H1 (cell line): ENCODE measurements at regions not wholly inside any gene's neighbourhood (a gene's known extent, or its start where the extent isn't known, plus 50 kb on each side); places are given as distances from the start of the nearest gene placed in this dataset.

Experiments
- CTCF ChIA-PET: fragments of 300-600 bp; sonication (Branson Sonifier 250); formaldehyde crosslinking; loops from one replicate; lab custom pipeline; 2021; ENCODE audit not compliant: partially characterized antibody; lab: Charles Lee
- POLR2A ChIA-PET: fragments of 300-600 bp; sonication (Branson Sonifier 250); formaldehyde crosslinking; loops from one replicate; lab custom pipeline; 2021; ENCODE audit warnings: inconsistent platforms; ENCODE audit not compliant: partially characterized antibody; lab: Charles Lee
- DNase-seq, 2 experiments: peaks; one replicate each; pipeline versions ENCODE4 v3.0.0 to v3.0.0-alpha.2; 2010 to 2022; ENCODE audit warnings: low spot score in 2 of 2, low read depth in 1 of 2, mixed read lengths in 1 of 2
- FAIRE-seq: peaks from 2 replicates; lab custom pipeline; 2011; peaks lifted over from hg19 to GRCh38; lab: Jason Lieb, UNC
- H2AFZ ChIP-seq: 2 replicates; pipeline ENCODE4 v1.8.1; 2012; ENCODE audit warnings: low read length, inconsistent platforms
- H2AK5ac ChIP-seq: 2 replicates; pipeline ENCODE4 v1.6.1; 2013; ENCODE audit warnings: low read depth, low read length
- H2BK120ac ChIP-seq: replicated peaks from 2 replicates; pipeline ENCODE3; 2013; ENCODE audit warnings: low read depth, low read length, inconsistent platforms
- H2BK12ac ChIP-seq: 2 replicates; pipeline ENCODE4 v1.6.1; 2013; ENCODE audit warnings: low read depth, low read length
- H2BK15ac ChIP-seq: 2 replicates; pipeline ENCODE4 v1.6.1; 2013; ENCODE audit warnings: low read length
- H2BK20ac ChIP-seq: 2 replicates; pipeline ENCODE4 v1.6.1; 2013; ENCODE audit warnings: low read length
- H2BK5ac ChIP-seq: 2 replicates; pipeline ENCODE4 v1.6.1; 2013; ENCODE audit warnings: low read depth, low read length
- H3K14ac ChIP-seq: 2 replicates; pipeline ENCODE4 v1.6.1; 2013; ENCODE audit warnings: inconsistent platforms; ENCODE audit not compliant: insufficient read length
- H3K18ac ChIP-seq: 2 replicates; pipeline ENCODE4 v1.6.1; 2013; ENCODE audit warnings: low read length; ENCODE audit errors: extremely low read depth
- H3K23ac ChIP-seq: 2 replicates; pipeline ENCODE4 v1.6.1; 2013; ENCODE audit warnings: inconsistent platforms; ENCODE audit not compliant: insufficient read length
- H3K23me2 ChIP-seq: 2 replicates; pipeline ENCODE4 v1.6.1; 2013; ENCODE audit warnings: low read depth, low read length
- H3K27ac ChIP-seq: 2 replicates; pipeline ENCODE4 v1.6.1; 2011; ENCODE audit warnings: low read depth, low read length, inconsistent platforms
- H3K27me3 ChIP-seq, 4 experiments: replicated peaks in 1 of 4; 1 replicate in 1 of 4; 2 replicates in 3 of 4; pipeline versions ENCODE4 v1.6.1 to v1.8.1; 2011 to 2013; ENCODE audit warnings: low read length in 3 of 4, mild to moderate bottlenecking in 3 of 4, inconsistent platforms in 2 of 4, mixed read lengths in 2 of 4, moderate library complexity in 1 of 4; ENCODE audit not compliant: control insufficient read depth in 3 of 4, insufficient read depth in 3 of 4; ENCODE audit errors: extremely low read depth in 1 of 4
- H3K36me3 ChIP-seq, 4 experiments: 2 replicates each; pipeline versions ENCODE4 v1.6.1 to v1.8.1; 2011 to 2013; ENCODE audit warnings: mild to moderate bottlenecking in 4 of 4, low read length in 3 of 4, moderate library complexity in 2 of 4, control low read depth in 1 of 4, inconsistent platforms in 1 of 4; ENCODE audit not compliant: insufficient read depth in 4 of 4, control insufficient read depth in 2 of 4
- H3K4ac ChIP-seq: replicated peaks from 2 replicates; pipeline ENCODE3; 2013; ENCODE audit warnings: low read length, low read depth, mixed read lengths, inconsistent platforms; ENCODE audit not compliant: insufficient read length
- H3K4me1 ChIP-seq, 4 experiments: replicated peaks in 1 of 4; 1 replicate in 1 of 4; 2 replicates in 3 of 4; pipeline versions ENCODE4 v1.6.1 to v1.8.1; 2011 to 2013; ENCODE audit warnings: low read length in 3 of 4, inconsistent platforms in 2 of 4, mixed read lengths in 1 of 4; ENCODE audit not compliant: insufficient read depth in 4 of 4, control insufficient read depth in 3 of 4
- H3K4me2 ChIP-seq, 2 experiments: 2 replicates each; pipeline versions ENCODE4 v1.6.1 to v1.8.1; 2011 to 2013; ENCODE audit warnings: low read depth in 2 of 2, low read length in 2 of 2, control low read depth in 1 of 2, inconsistent platforms in 1 of 2, mild to moderate bottlenecking in 1 of 2; ENCODE audit not compliant: insufficient read depth in 1 of 2
- H3K4me3 ChIP-seq, 4 experiments: fragments of 200-600, 300-600 bp in 1 of 4; sonication (generic), shearing (Covaris generic), sonication (Bioruptor Twin) in 1 of 4; 2 replicates each; pipeline versions ENCODE4 v1.5.1 to v1.8.1; 2011 to 2016; ENCODE audit warnings: low read length in 4 of 4, low read depth in 3 of 4, control low read depth in 2 of 4, inconsistent platforms in 2 of 4, mild to moderate bottlenecking in 2 of 4, mixed read lengths in 1 of 4, moderate library complexity in 1 of 4; ENCODE audit not compliant: insufficient read depth in 2 of 4; ENCODE audit errors: extremely low read depth in 1 of 4
- H3K56ac ChIP-seq: replicated peaks from 2 replicates; pipeline ENCODE3; 2013; ENCODE audit warnings: low read depth, mild to moderate bottlenecking, mixed read lengths, low read length, inconsistent platforms; ENCODE audit not compliant: insufficient read length
- H3K79me1 ChIP-seq: 2 replicates; pipeline ENCODE4 v1.6.1; 2013; ENCODE audit warnings: low read depth, low read length, control low read depth
- H3K79me2 ChIP-seq, 2 experiments: 2 replicates each; pipeline versions ENCODE4 v1.6.1 to v1.8.1; 2012 to 2013; ENCODE audit warnings: low read length in 2 of 2, mild to moderate bottlenecking in 2 of 2, inconsistent platforms in 1 of 2; ENCODE audit not compliant: insufficient read depth in 2 of 2, control insufficient read depth in 1 of 2
- H3K9ac ChIP-seq, 4 experiments: replicated peaks in 1 of 4; 1 replicate in 1 of 4; 2 replicates in 3 of 4; pipeline versions ENCODE4 v1.6.1 to v1.8.1; 2011 to 2013; ENCODE audit warnings: low read depth in 3 of 4, low read length in 3 of 4, control low read depth in 2 of 4, mild to moderate bottlenecking in 2 of 4, moderate library complexity in 2 of 4, inconsistent platforms in 1 of 4; ENCODE audit errors: extremely low read depth in 1 of 4
- H3K9me3 ChIP-seq, 2 experiments: 2 replicates each; pipeline versions ENCODE4 v1.6.1 to v1.8.1; 2012 to 2013; ENCODE audit warnings: mild to moderate bottlenecking in 2 of 2, moderate library complexity in 2 of 2, control low read depth in 1 of 2, inconsistent platforms in 1 of 2, low read depth in 1 of 2, low read length in 1 of 2, mixed read lengths in 1 of 2; ENCODE audit not compliant: insufficient read depth in 2 of 2
- H4K20me1 ChIP-seq, 2 experiments: replicated peaks in 1 of 2; 2 replicates each; pipeline versions ENCODE3 to v1.8.1; 2011 to 2013; ENCODE audit warnings: inconsistent platforms in 2 of 2, low read length in 2 of 2, mild to moderate bottlenecking in 1 of 2; ENCODE audit not compliant: insufficient read depth in 2 of 2, control insufficient read depth in 1 of 2
- H4K5ac ChIP-seq: 2 replicates; pipeline ENCODE4 v1.6.1; 2013; ENCODE audit warnings: low read length, low read depth, mixed read lengths, inconsistent platforms; ENCODE audit not compliant: insufficient read length
- H4K8ac ChIP-seq: 2 replicates; pipeline ENCODE4 v1.8.0; 2013; ENCODE audit warnings: mild to moderate bottlenecking, moderate library complexity, low read length, inconsistent platforms; ENCODE audit not compliant: insufficient read depth; ENCODE audit errors: extremely low read depth
- H4K91ac ChIP-seq: replicated peaks from 2 replicates; pipeline ENCODE3; 2013; ENCODE audit warnings: low read length, mixed read lengths, inconsistent platforms; ENCODE audit not compliant: insufficient read length
- BACH1 ChIP-seq: IDR thresholded peaks from 2 replicates; pipeline ENCODE4 v1.6.1; 2012; ENCODE audit warnings: low read length, improper control_type of control experiment
- CHD2 ChIP-seq: IDR thresholded peaks from 2 replicates; pipeline ENCODE4 v1.6.1; 2012; ENCODE audit warnings: low read length, improper control_type of control experiment
- CTBP2 ChIP-seq: IDR thresholded peaks from 2 replicates; pipeline ENCODE4 v1.7.0; 2011; ENCODE audit warnings: borderline replicate concordance, mild to moderate bottlenecking, moderate library complexity, mixed read lengths, low read length; ENCODE audit not compliant: insufficient read depth, insufficient read length
- GTF2F1 ChIP-seq: IDR thresholded peaks from 2 replicates; pipeline ENCODE4 v1.6.1; 2012; ENCODE audit warnings: low read depth, low read length, improper control_type of control experiment, borderline replicate concordance
- KDM1A ChIP-seq: fragments of 200-600, 300-600 bp; sonication (generic); IDR thresholded peaks from 2 replicates; pipeline ENCODE4 v1.7.1; 2016; ENCODE audit warnings: mild to moderate bottlenecking, low read length, borderline replicate concordance
- POU5F1 ChIP-seq: IDR thresholded peaks from 2 replicates; pipeline ENCODE4 v1.6.1; 2011; ENCODE audit warnings: low read depth, mild to moderate bottlenecking, low read length, moderate library complexity
- RBBP5 ChIP-seq: IDR thresholded peaks from 2 replicates; pipeline ENCODE4 v1.7.1; 2012; ENCODE audit warnings: low read depth, mild to moderate bottlenecking, inconsistent platforms, low read length, moderate library complexity, borderline replicate concordance
- TAF1 ChIP-seq: IDR thresholded peaks from 2 replicates; pipeline ENCODE4 v1.6.1; 2011; ENCODE audit warnings: mild to moderate bottlenecking, low read depth, low read length
- WGBS, 2 experiments: shearing (Covaris generic) in 1 of 2; methylation state at CpG; one replicate each; pipeline versions ENCODE4 v1.1.6 to v1.1.7; 2013 to 2015; ENCODE audit warnings: low lambda C conversion rate in 2 of 2, mixed read lengths in 2 of 2, inconsistent platforms in 1 of 2, low coverage in 1 of 2, missing lambda C conversion rate in 1 of 2; ENCODE audit not compliant: insufficient replicate concordance in 2 of 2, insufficient coverage in 1 of 2, insufficient read length in 1 of 2; ENCODE audit errors: extremely low coverage in 1 of 2, missing lambda C conversion rate in 1 of 2; 5-methylcytosine and 5-hydroxymethylcytosine counted together
- TF ChIP-seq, protein P1 (sequence below), 3 experiments: IDR thresholded peaks; 1 replicate in 2 of 3; 2 replicates in 1 of 3; pipeline versions ENCODE4 v1.5.1 to v1.6.1; 2011; ENCODE audit warnings: low read length in 3 of 3, mild to moderate bottlenecking in 3 of 3, inconsistent platforms in 2 of 3, low read depth in 1 of 3, moderate library complexity in 1 of 3; ENCODE audit not compliant: insufficient read depth in 1 of 3; ENCODE audit errors: control extremely low read depth in 1 of 3

DNA sequence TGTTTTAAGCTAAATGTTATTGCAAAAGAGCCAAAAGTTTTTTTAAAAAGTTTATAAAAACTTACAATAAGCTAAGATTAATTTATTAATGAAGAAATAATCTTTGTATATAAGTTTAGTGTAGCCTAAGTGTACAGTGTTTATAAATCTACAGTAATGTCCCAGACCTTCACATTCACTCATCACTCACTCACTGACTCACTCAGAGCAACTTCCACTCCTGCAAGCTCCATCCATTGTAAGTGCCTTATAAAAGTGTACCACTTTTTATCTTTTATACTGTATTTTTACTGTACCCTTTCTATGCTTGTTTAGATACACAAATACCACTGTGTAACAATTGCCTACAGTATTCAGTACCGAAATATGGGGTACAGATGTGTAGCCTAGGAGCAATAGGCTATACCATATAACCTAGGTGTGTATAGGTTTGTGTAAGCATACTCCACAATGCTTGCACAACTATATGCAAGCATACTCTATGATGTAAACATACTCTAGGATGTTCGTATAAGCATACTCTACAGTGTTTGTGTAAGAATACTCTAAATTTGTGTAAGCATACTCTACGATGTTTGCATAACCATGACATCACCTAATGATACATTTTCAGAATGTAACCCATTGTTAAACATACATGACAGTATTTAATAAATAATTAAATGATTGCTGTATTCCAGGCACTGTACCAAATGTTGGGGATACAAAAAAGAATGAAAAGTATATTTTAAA lies 953.0 kb downstream of the KCNA4 start:
- ChIA-PET CTCF (interaction anchor here (0.7 kb wide), 1 partner anchor 41 kb away, joined by 4 read pairs; no protein-coding TSS in a partner anchor), POLR2A (no interaction called here)
- Histone ChIP-seq H3K56ac (no peak overlapping the region), H3K9me3 (no peaks in the 10 kb centered on the region), H3K4me1 (no peaks in the 10 kb centered on the region), H2BK12ac (no peak overlapping the region), H3K27me3 (no peaks in the 10 kb centered on the region), H2BK20ac (no peak overlapping the region), H4K20me1 (no peaks in the 10 kb centered on the region), H3K23me2 (no peaks in the 10 kb centered on the region), H2BK5ac (no peak overlapping the region), H2AFZ (no peak overlapping the region), H3K79me1 (no peaks in the 10 kb centered on the region), H3K79me2 (no peaks in the 10 kb centered on the region), H2BK120ac (no peak overlapping the region), H2BK15ac (no peak overlapping the region), H3K9ac (no peak overlapping the region), H3K4me3 (no peak overlapping the region), H4K8ac (no peak overlapping the region), H3K4me2 (no peak overlapping the region), H4K91ac (no peak overlapping the region), H3K36me3 (no peaks in the 10 kb centered on the region), H4K5ac (no peak overlapping the region), H3K18ac (no peak overlapping the region), H3K4ac (no peak overlapping the region), H2AK5ac (no peak overlapping the region), H3K23ac (no peak overlapping the region), H3K14ac (no peak overlapping the region), H3K27ac (no peak overlapping the region)
- 91% methylated on average over 3 of the region's 3 CpGs; no CpG with 5 or more reads in 1 of the 2 experiments for WGBS, 2 experiments
- no peak for FAIRE-seq
- no peak for DNase-seq
- TF ChIP-seq CHD2 (no peak), CTBP2 (no peak), RBBP5 (no peak), KDM1A (no peak), BACH1 (no peak), TAF1 (no peak), POU5F1 (no peak), GTF2F1 (no peak)
- TF ChIP-seq, protein P1, sequence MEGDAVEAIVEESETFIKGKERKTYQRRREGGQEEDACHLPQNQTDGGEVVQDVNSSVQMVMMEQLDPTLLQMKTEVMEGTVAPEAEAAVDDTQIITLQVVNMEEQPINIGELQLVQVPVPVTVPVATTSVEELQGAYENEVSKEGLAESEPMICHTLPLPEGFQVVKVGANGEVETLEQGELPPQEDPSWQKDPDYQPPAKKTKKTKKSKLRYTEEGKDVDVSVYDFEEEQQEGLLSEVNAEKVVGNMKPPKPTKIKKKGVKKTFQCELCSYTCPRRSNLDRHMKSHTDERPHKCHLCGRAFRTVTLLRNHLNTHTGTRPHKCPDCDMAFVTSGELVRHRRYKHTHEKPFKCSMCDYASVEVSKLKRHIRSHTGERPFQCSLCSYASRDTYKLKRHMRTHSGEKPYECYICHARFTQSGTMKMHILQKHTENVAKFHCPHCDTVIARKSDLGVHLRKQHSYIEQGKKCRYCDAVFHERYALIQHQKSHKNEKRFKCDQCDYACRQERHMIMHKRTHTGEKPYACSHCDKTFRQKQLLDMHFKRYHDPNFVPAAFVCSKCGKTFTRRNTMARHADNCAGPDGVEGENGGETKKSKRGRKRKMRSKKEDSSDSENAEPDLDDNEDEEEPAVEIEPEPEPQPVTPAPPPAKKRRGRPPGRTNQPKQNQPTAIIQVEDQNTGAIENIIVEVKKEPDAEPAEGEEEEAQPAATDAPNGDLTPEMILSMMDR (IDR thresholded peaks at IDR 0.05; ENCODE audit: control extremely low read depth in 1 of 3, insufficient read depth in 1 of 3, low read depth in 1 of 3, low read length in 3 of 3): no peak
